NCI-H524 (cell line): ENCODE measurements at regions not wholly inside any gene's neighbourhood (a gene's known extent, or its start where the extent isn't known, plus 50 kb on each side); places are given as distances from the start of the nearest gene placed in this dataset.

Experiments
- DNase-seq, 2 experiments: peaks; one replicate each; lab custom pipeline; 2025; lab: John Stamatoyannopoulos, UW

DNA sequence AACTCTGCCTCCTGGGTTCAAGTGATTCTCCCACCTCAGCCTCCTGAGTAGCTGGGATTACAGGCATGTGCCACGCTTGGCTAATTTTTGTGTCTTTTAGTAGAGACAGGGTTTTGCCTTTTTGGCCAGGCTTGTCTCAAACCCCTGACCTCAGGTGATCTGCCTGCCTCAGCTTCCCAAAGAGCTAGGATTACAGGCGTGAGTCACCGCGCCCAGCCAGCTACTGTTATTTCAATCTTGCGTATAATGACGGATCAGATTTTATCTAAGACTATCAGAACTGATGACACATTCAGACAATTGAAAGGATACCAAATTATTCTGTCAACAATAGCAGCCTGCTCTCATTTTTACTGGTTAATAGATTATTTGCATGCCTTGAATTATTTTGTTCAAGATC lies 612.2 kb downstream of the ZIC1 start:
- no peak for DNase-seq

DNA sequence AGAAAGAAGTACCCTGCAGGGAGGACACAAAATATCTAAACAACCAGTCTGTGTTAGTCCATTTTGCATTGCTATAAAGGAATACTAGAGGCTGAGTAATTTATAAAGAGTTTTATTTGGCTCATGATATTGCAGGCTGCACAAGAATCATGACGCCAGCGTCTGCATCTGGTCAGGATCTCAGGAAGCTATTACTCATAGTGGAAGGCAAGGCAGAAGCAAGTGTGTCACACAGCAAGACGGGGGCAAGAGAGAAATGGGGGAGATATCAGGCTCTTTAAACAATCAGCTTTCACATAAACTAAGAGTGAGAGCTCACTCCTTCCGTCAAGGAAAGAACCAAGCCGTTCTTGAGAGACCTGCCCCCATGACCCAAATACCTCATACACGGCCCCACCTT lies 614.8 kb downstream of the ZIC1 start:
- no peak for DNase-seq

DNA sequence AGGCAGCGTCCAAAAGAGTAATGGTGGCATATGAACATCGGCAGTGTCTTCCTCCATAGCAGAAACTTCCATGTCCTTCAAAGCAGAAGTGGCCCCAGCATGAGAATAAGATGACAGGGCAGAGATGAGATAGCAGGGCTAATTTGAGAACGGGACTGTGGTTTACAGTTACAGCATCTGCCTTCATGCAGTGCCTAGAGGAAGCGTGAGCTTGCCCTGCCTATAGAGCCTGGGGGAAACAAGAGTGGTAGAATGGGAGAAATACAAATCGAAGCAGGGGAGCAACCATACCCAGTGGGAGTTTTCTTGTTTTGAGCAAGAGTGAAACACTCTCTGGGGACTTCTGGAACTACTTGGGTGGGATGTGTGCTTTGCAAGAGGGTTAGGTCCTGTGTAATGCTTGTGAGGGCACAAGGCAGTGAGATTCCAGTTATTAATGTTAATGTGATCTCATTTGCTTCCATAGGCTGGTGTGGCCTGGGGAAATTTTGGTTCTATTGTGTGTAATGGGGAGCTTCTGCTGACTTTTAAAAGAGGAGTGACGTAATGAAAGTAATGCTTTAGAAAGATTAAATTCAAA lies 616.9 kb downstream of the ZIC1 start:
- no peak for DNase-seq

GRCh38 chr3:148030975-148031374 lies 621.8 kb downstream of the ZIC1 start:
- no peak for DNase-seq

GRCh38 chr3:148034353-148034752 lies 625.2 kb downstream of the ZIC1 start:
- no peak for DNase-seq

DNA sequence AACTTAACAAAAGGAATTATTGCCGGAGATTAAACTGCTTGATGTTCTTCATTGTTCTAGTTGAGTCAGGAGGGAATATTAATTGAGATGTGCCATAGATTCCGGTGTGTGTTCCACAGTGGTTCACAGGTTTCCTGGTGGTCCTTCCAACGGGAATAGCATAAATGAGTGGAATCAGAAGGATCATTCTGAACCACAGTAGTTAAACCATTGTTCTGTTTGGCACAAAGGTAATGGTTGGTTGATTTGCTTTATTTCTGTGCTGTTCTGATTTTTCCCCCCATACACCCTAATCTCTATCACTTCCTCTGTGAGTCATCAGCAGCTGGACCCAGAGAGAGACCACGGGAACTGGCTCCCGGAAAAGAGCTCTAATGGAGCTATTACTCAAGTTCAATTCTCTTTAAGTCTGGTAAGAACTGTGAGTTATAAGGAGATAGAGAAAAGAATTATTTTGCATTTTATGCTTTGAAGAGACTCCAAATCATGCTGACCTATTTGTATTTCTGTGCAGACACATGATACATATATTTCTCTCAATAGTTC lies 627.2 kb downstream of the ZIC1 start:
- DNase-seq = no peak

GRCh38 chr3:148042663-148043445 lies 633.7 kb downstream of the ZIC1 start:
- peak; percentile 1 to 7 for DNase-seq

DNA sequence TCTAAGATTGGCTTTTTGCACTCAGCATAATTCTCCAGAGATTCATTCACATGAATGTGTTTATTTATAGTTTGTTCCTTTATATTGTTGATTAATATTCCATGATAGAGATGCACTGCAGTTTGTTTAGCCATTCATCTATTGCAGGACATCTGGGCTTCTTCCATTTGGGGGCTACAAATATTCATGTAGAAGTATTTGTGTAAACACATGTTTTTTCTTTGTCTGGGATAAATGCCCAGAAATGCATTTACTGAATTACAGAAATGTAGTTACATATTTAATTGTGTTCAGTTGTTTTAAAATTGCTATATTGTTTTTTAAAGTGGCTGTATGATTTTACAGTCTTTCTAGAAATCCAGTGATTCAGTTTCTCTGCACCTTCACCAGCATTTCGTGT lies 635.0 kb downstream of the ZIC1 start:
- no peak for DNase-seq

- DNase-seq = no peak
Observed at GRCh38 chr3:148054999-148055398, 642.7 kb upstream of the AGTR1 start.

GRCh38 chr3:148062590-148062989 lies 635.1 kb upstream of the AGTR1 start:
- DNase-seq = peak in 1 of 2 experiments; percentile 57

DNA sequence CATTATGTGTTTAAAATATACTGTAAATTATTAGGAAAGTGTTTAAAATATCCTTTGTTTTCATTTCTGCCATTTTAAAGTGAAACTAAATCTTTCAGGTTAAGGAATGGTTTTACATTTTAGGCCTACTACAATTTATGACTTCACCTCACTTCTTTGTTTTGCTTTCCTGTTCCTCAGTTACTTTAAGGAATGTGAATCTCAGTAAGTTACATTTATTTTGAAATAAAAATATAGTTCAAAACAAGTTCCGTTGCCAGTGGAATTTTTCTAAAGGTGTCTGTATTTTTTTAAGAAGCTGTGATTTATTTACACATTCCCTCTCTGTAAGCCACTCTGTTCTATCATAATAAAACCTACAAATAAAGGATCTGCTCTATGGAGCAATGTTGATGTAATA lies 630.9 kb upstream of the AGTR1 start:
- no peak for DNase-seq

GRCh38 chr3:148068466-148068865 lies 629.2 kb upstream of the AGTR1 start:
- no peak for DNase-seq

GRCh38 chr3:148070041-148070440 lies 627.7 kb upstream of the AGTR1 start:
- DNase-seq = no peak

GRCh38 chr3:148073721-148074456 lies 623.8 kb upstream of the AGTR1 start:
- DNase-seq = no peak

GRCh38 chr3:148074946-148075345 lies 622.8 kb upstream of the AGTR1 start:
- DNase-seq = peak in 1 of 2 experiments; percentile 65

- DNase-seq = peak; percentile 23 to 72
Observed at GRCh38 chr3:148075771-148076716, 621.7 kb upstream of the AGTR1 start.

- DNase-seq = peak; percentile 13 to 54
Observed at GRCh38 chr3:148077318-148077923, 620.3 kb upstream of the AGTR1 start.

GRCh38 chr3:148077965-148078364 lies 619.7 kb upstream of the AGTR1 start:
- no peak for DNase-seq

DNA sequence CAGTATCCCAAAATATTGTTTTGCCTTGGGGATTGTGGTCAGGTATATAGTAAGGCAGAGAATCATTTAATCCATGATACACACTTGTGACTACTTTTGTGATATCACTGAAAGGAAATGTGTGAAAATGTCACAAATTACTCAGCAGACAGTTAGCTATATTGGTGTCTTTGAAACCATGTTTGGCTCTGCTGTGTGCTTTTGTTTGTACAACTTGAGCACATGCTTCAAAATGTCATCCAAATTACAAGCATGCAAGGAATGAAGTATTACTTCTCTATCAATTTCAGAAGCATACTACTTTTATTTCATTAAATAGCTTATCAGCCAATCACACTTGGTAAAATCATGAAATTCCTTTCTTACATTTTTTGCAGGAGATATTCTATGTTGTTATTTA lies 619.0 kb upstream of the AGTR1 start:
- no peak for DNase-seq

DNA sequence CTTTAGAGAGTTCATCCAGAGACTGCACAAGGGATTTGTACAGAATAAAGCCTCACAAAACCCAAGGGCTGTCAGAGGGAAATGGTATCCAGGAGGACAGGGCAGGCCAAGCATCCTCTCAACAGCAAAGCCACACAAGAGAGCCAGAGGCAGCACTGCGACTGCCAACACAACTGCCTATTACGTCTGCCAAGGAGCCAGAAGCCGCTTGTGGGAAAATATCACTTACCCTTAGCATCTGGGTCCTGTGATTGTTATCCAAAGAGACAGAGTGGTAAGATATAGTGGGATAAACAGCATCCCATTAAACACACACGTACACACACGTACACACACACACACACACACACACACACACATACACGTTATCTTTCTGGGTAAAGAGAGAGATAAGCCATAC lies 618.3 kb upstream of the AGTR1 start:
- DNase-seq = peak in 1 of 2 experiments; percentile 22

DNA sequence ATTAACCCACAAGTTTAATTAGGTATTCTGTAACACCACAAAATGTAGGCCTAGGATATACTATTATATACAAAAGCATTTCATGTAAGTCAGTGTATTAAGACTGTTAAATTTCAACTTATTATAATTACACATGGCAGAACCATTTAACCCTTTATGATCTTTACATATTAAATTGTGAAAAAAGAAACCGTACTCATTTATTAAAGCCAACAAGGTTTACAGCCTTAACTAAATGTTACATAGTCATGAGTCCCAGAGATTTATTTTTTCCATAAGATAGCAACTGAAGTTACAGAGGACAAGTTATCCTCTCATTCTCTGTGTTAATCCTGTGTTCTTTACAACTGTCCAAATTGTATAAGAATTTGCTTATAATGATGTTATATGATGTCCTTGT lies 615.8 kb upstream of the AGTR1 start:
- no peak for DNase-seq
